ENCODE measurements at regions not wholly inside any gene's neighbourhood (a gene's known extent, or its start where the extent isn't known, plus 50 kb on each side); places are given as distances from the start of the nearest gene placed in this dataset.

DNA sequence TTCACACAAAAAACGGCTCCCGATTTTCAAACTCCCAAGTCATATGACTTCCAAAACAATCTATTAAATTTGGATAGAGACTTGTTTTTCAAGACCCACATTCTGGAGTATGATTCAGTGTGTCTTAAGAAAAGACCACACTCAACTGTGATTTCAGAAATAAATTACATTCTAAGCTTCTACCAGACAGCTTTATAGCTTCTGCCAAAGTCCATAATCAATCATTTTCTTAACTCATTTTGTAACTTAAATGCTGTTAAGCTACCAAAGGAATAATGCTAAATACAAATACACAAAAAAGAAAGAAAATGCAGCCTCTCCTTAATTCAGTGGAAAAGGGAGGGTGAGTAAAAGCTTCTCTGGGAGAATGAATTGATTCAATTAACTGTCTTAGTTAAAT lies 192.3 kb upstream of the P2RY1 start:
- H3K4me2 ChIP-seq (ENCODE audit: control insufficient read depth, insufficient read depth), result no peak overlapping the region
- H2AFZ ChIP-seq (ENCODE audit: control insufficient read depth, low read depth, low read length), result no peak overlapping the region
- H3K9me3 ChIP-seq (replicated peaks; ENCODE audit: control insufficient read depth, insufficient read depth, low read length), result no peaks in the 10 kb centered on the region; the same call in 2 of the 3 replicates
- FAIRE-seq (no peak), ATAC-seq (no peak), DNase-seq (ENCODE audit: low read depth, low spot score) (no peak)
- ChIA-PET SMC1A (ENCODE audit: uncharacterized antibody, unreplicated experiment) (interaction anchor here (1.3 kb wide), 1 partner anchor 18 kb away, joined by 6 read pairs; no protein-coding TSS in a partner anchor), RAD21 (ENCODE audit: unreplicated experiment) (no interaction called here), POLR2A (no interaction called here), CTCF (no interaction called here)
- H3K27me3 ChIP-seq (replicated peaks in 1 of 2; ENCODE audit: control insufficient read depth in 2 of 2, insufficient read depth in 2 of 2, low read length in 1 of 2), result no peaks in the 10 kb centered on the region
- BruUV-seq (replicated peaks), result no TSS peak
- no peaks in the 10 kb centered on the region for H3K79me2 ChIP-seq (ENCODE audit: control insufficient read depth, insufficient read depth, low read length)
- no peak overlapping the region for H3K4me3 ChIP-seq
- no peaks in the 10 kb centered on the region for H4K20me1 ChIP-seq (ENCODE audit: control insufficient read depth, insufficient read depth)
- TF ChIP-seq SREBF2 (IDR thresholded peaks at IDR 0.05; ENCODE audit: low read length) (no peak), TCF12 (IDR thresholded peaks at IDR 0.05; ENCODE audit: low read depth, low read length) (no peak), YBX1 (IDR thresholded peaks at IDR 0.05) (no peak), CBX5 (IDR thresholded peaks at IDR 0.05; ENCODE audit: low read depth) (no peak), SPI1 (IDR thresholded peaks at IDR 0.05; ENCODE audit: borderline replicate concordance, insufficient read depth, low read depth, low read length) (no peak), MTA3 (IDR thresholded peaks at IDR 0.05; ENCODE audit: borderline replicate concordance, low read length) (no peak), ETV6 (conservative IDR thresholded peaks at IDR 0.05 in 1 of 2, IDR thresholded peaks at IDR 0.05 in 1 of 2; ENCODE audit: borderline replicate concordance in 1 of 2, low read depth in 1 of 2) (no peak), WRNIP1 (IDR thresholded peaks at IDR 0.05; ENCODE audit: borderline replicate concordance, low read depth, low read length) (no peak), RELA (IDR thresholded peaks at IDR 0.05; ENCODE audit: borderline replicate concordance, partially characterized antibody) (no peak), BHLHE40 (IDR thresholded peaks at IDR 0.05; ENCODE audit: borderline replicate concordance in 1 of 2, low read depth in 2 of 2, low read length in 1 of 2) (no peak), POLR2AphosphoS5 (IDR thresholded peaks at IDR 0.05; ENCODE audit: low read length) (no peak), TBL1XR1 (IDR thresholded peaks at IDR 0.05; ENCODE audit: low read depth, low read length) (no peak), GATAD2B (conservative IDR thresholded peaks at IDR 0.05; ENCODE audit: low read depth) (no peak), TCF7 (IDR thresholded peaks at IDR 0.05; ENCODE audit: borderline replicate concordance) (no peak), NFIC (IDR thresholded peaks at IDR 0.05; ENCODE audit: low read depth, low read length) (no peak), TAF1 (IDR thresholded peaks at IDR 0.05; ENCODE audit: borderline replicate concordance, low read depth, low read length) (no peak)
- TF ChIP-seq, protein P1, sequence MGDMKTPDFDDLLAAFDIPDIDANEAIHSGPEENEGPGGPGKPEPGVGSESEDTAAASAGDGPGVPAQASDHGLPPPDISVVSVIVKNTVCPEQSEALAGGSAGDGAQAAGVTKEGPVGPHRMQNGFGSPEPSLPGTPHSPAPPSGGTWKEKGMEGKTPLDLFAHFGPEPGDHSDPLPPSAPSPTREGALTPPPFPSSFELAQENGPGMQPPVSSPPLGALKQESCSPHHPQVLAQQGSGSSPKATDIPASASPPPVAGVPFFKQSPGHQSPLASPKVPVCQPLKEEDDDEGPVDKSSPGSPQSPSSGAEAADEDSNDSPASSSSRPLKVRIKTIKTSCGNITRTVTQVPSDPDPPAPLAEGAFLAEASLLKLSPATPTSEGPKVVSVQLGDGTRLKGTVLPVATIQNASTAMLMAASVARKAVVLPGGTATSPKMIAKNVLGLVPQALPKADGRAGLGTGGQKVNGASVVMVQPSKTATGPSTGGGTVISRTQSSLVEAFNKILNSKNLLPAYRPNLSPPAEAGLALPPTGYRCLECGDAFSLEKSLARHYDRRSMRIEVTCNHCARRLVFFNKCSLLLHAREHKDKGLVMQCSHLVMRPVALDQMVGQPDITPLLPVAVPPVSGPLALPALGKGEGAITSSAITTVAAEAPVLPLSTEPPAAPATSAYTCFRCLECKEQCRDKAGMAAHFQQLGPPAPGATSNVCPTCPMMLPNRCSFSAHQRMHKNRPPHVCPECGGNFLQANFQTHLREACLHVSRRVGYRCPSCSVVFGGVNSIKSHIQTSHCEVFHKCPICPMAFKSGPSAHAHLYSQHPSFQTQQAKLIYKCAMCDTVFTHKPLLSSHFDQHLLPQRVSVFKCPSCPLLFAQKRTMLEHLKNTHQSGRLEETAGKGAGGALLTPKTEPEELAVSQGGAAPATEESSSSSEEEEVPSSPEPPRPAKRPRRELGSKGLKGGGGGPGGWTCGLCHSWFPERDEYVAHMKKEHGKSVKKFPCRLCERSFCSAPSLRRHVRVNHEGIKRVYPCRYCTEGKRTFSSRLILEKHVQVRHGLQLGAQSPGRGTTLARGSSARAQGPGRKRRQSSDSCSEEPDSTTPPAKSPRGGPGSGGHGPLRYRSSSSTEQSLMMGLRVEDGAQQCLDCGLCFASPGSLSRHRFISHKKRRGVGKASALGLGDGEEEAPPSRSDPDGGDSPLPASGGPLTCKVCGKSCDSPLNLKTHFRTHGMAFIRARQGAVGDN (IDR thresholded peaks at IDR 0.05), result no peak
- TF ChIP-seq, protein P2, sequence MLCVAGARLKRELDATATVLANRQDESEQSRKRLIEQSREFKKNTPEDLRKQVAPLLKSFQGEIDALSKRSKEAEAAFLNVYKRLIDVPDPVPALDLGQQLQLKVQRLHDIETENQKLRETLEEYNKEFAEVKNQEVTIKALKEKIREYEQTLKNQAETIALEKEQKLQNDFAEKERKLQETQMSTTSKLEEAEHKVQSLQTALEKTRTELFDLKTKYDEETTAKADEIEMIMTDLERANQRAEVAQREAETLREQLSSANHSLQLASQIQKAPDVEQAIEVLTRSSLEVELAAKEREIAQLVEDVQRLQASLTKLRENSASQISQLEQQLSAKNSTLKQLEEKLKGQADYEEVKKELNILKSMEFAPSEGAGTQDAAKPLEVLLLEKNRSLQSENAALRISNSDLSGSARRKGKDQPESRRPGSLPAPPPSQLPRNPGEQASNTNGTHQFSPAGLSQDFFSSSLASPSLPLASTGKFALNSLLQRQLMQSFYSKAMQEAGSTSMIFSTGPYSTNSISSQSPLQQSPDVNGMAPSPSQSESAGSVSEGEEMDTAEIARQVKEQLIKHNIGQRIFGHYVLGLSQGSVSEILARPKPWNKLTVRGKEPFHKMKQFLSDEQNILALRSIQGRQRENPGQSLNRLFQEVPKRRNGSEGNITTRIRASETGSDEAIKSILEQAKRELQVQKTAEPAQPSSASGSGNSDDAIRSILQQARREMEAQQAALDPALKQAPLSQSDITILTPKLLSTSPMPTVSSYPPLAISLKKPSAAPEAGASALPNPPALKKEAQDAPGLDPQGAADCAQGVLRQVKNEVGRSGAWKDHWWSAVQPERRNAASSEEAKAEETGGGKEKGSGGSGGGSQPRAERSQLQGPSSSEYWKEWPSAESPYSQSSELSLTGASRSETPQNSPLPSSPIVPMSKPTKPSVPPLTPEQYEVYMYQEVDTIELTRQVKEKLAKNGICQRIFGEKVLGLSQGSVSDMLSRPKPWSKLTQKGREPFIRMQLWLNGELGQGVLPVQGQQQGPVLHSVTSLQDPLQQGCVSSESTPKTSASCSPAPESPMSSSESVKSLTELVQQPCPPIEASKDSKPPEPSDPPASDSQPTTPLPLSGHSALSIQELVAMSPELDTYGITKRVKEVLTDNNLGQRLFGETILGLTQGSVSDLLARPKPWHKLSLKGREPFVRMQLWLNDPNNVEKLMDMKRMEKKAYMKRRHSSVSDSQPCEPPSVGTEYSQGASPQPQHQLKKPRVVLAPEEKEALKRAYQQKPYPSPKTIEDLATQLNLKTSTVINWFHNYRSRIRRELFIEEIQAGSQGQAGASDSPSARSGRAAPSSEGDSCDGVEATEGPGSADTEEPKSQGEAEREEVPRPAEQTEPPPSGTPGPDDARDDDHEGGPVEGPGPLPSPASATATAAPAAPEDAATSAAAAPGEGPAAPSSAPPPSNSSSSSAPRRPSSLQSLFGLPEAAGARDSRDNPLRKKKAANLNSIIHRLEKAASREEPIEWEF (IDR thresholded peaks at IDR 0.05; ENCODE audit: insufficient replicate concordance, low read depth, low read length), result no peak
- in situ Hi-C loops (cut with MboI) (no loop called here), intact Hi-C loops (cut with micrococcal nuclease; ENCODE audit: unreplicated experiment) (no loop called here)
- H3K27ac ChIP-seq (ENCODE audit: control insufficient read depth, insufficient read depth), result no peak overlapping the region
- no peak overlapping the region for H3K9ac ChIP-seq (ENCODE audit: control insufficient read depth, insufficient read depth, low read length)
- no peaks in the 10 kb centered on the region for H3K36me3 ChIP-seq (ENCODE audit: control insufficient read depth in 2 of 2, insufficient read depth in 2 of 2, low read length in 1 of 2)
- no peaks in the 10 kb centered on the region for H3K4me1 ChIP-seq (ENCODE audit: control insufficient read depth, insufficient read depth, low read length)
- 98% methylated on average over 2 of the region's 2 CpGs for WGBS (ENCODE audit: insufficient coverage, insufficient replicate concordance, low lambda C conversion rate, missing lambda C conversion rate)
